Endothelial cell of umbilical vein (primary cell): ENCODE measurements at regions not wholly inside any gene's neighbourhood (a gene's known extent, or its start where the extent isn't known, plus 50 kb on each side); places are given as distances from the start of the nearest gene placed in this dataset.

Source experiments
- BruUV-seq: library from RNA; stranded (reverse); fragments of 400-500 nt; replicated peaks from 2 replicates; lab custom pipeline; 2021; lab: Mats Ljungman, UMichigan
- CTCF ChIA-PET: fragments of 300-600, 350-600 bp; sonication (Branson Sonifier 250); formaldehyde crosslinking; loops from one replicate; lab custom pipeline; 2021; ENCODE audit warnings: antibody characterized with exemption, inconsistent platforms; lab: Charles Lee
- POLR2A ChIA-PET: fragments of 300-600, 350-600 bp; sonication (Branson Sonifier 250); formaldehyde crosslinking; loops from one replicate; lab custom pipeline; 2021; ENCODE audit warnings: antibody characterized with exemption, inconsistent platforms; lab: Charles Lee
- DNase-seq: peaks from one replicate; pipeline ENCODE4 v3.0.0-alpha.2; 2011; ENCODE audit warnings: low read depth, low spot score
- FAIRE-seq: peaks from 2 replicates; lab custom pipeline; 2011; peaks lifted over from hg19 to GRCh38; lab: Jason Lieb, UNC
- H2AFZ ChIP-seq: 2 replicates; pipeline ENCODE4 v1.6.0; 2012; ENCODE audit warnings: low read depth, low read length, control low read depth, inconsistent platforms
- H3K27ac ChIP-seq: 2 replicates; pipeline ENCODE4 v1.5.1; 2011; ENCODE audit warnings: low read depth, mild to moderate bottlenecking, control low read depth, low read length, moderate library complexity; ENCODE audit not compliant: insufficient read depth
- H3K27me3 ChIP-seq, 2 experiments: 2 replicates each; pipeline versions ENCODE4 v1.6.0 to v1.6.1; 2011; ENCODE audit warnings: low read length in 2 of 2, mixed read lengths in 1 of 2; ENCODE audit not compliant: control insufficient read depth in 2 of 2, insufficient read depth in 2 of 2
- H3K36me3 ChIP-seq, 2 experiments: 2 replicates in 1 of 2; 3 replicates in 1 of 2; pipeline ENCODE4 v1.5.1; 2011; ENCODE audit warnings: low read length in 2 of 2, mild to moderate bottlenecking in 1 of 2, moderate library complexity in 1 of 2; ENCODE audit not compliant: control insufficient read depth in 2 of 2, insufficient read depth in 2 of 2; ENCODE audit errors: extremely low read depth in 1 of 2
- H3K4me1 ChIP-seq: 3 replicates; pipeline ENCODE4 v1.5.1; 2011; ENCODE audit warnings: mild to moderate bottlenecking, low read length; ENCODE audit not compliant: control insufficient read depth, insufficient read depth; ENCODE audit errors: extremely low read depth
- H3K4me2 ChIP-seq: 2 replicates; pipeline ENCODE4 v1.6.1; 2011; ENCODE audit warnings: low read length, control low read depth, mixed read lengths; ENCODE audit not compliant: insufficient read depth
- H3K4me3 ChIP-seq, 3 experiments: fragments of 200-600 bp in 1 of 3; sonication (generic), shearing (Covaris generic) in 1 of 3; replicated peaks in 1 of 3; 2 replicates each; pipeline ENCODE4 v1.5.1; 2011 to 2016; ENCODE audit warnings: control low read depth in 3 of 3, low read length in 3 of 3, mild to moderate bottlenecking in 2 of 3, inconsistent platforms in 1 of 3, low read depth in 1 of 3, moderate library complexity in 1 of 3; ENCODE audit not compliant: insufficient read depth in 1 of 3
- H3K79me2 ChIP-seq: 2 replicates; pipeline ENCODE4 v1.6.0; 2012; ENCODE audit warnings: low read length, inconsistent platforms; ENCODE audit not compliant: control insufficient read depth, insufficient read depth
- H3K9ac ChIP-seq: replicated peaks from 2 replicates; pipeline ENCODE3; 2011; ENCODE audit warnings: low read length, control low read depth; ENCODE audit not compliant: insufficient read depth; ENCODE audit errors: extremely low read depth
- H3K9me1 ChIP-seq: replicated peaks from 3 replicates; pipeline ENCODE4 v1.6.0; 2011; ENCODE audit warnings: mild to moderate bottlenecking, low read length; ENCODE audit not compliant: control insufficient read depth, insufficient read depth; ENCODE audit errors: extremely low read depth
- H3K9me3 ChIP-seq: replicated peaks from 2 replicates; pipeline ENCODE4 v1.5.1; 2012; ENCODE audit warnings: low read length, inconsistent platforms; ENCODE audit not compliant: control insufficient read depth, insufficient read depth
- H4K20me1 ChIP-seq: replicated peaks from 2 replicates; pipeline ENCODE3; 2011; ENCODE audit warnings: mild to moderate bottlenecking, low read length; ENCODE audit not compliant: control insufficient read depth, insufficient read depth; ENCODE audit errors: extremely low read depth
- EZH2 ChIP-seq: IDR thresholded peaks from 2 replicates; pipeline ENCODE4 v1.6.1; 2012; ENCODE audit warnings: borderline replicate concordance, low read depth, mild to moderate bottlenecking, moderate library complexity, low read length, inconsistent platforms; ENCODE audit not compliant: severe bottlenecking
- FOS ChIP-seq: IDR thresholded peaks from 2 replicates; pipeline ENCODE4 v1.6.1; 2011; ENCODE audit warnings: mild to moderate bottlenecking, low read length, moderate library complexity, borderline replicate concordance; ENCODE audit not compliant: insufficient read depth
- GATA2 ChIP-seq: IDR thresholded peaks from 2 replicates; pipeline ENCODE4 v1.7.0; 2011; ENCODE audit warnings: low read depth, mild to moderate bottlenecking, moderate library complexity, mixed read lengths, low read length; ENCODE audit not compliant: insufficient read length, insufficient read depth
- JUN ChIP-seq: IDR thresholded peaks from 2 replicates; pipeline ENCODE4 v1.6.1; 2011; ENCODE audit warnings: borderline replicate concordance, low read depth; ENCODE audit not compliant: insufficient read length, insufficient read depth
- MYC ChIP-seq: IDR thresholded peaks from one replicate; pipeline ENCODE4 v1.6.1; 2011; ENCODE audit warnings: mild to moderate bottlenecking, low read depth, low read length
- POLR2A ChIP-seq: IDR thresholded peaks from 2 replicates; pipeline ENCODE4 v1.6.1; 2012; ENCODE audit warnings: low read depth, mild to moderate bottlenecking, control low read depth, low read length
- POLR2AphosphoS5 ChIP-seq: IDR thresholded peaks from 2 replicates; pipeline ENCODE4 v1.6.1; 2012; ENCODE audit warnings: low read depth, mild to moderate bottlenecking, control low read depth, low read length, moderate library complexity; ENCODE audit not compliant: insufficient read depth
- dilution Hi-C: fragments of 300-500 bp; cut with MboI; formaldehyde crosslinking; loops from one replicate; pipeline ENCODE4 v1.15.0; 2019; ENCODE audit warnings: low sequenced_read_pairs; ENCODE audit not compliant: extremely low pct_ligation_motif_present
- intact Hi-C: fragments of 100-400 bp; cut with micrococcal nuclease; formaldehyde crosslinking; loops from one replicate; pipeline ENCODE4 v1.10.0; 2022
- TF ChIP-seq, protein P1 (sequence below), 2 donors: IDR thresholded peaks; 1 replicate in 1 of 2; 2 replicates in 1 of 2; pipeline ENCODE4 v1.5.1; 2011; ENCODE audit warnings: low read length in 2 of 2, mild to moderate bottlenecking in 2 of 2, moderate library complexity in 2 of 2, control low read depth in 1 of 2, inconsistent platforms in 1 of 2, low read depth in 1 of 2; ENCODE audit not compliant: insufficient read depth in 1 of 2; ENCODE audit errors: extremely low read depth in 1 of 2
- TF ChIP-seq, protein P2 (sequence below): IDR thresholded peaks from 2 replicates; pipeline ENCODE4 v1.6.1; 2011; ENCODE audit not compliant: insufficient read depth, insufficient read length

DNA sequence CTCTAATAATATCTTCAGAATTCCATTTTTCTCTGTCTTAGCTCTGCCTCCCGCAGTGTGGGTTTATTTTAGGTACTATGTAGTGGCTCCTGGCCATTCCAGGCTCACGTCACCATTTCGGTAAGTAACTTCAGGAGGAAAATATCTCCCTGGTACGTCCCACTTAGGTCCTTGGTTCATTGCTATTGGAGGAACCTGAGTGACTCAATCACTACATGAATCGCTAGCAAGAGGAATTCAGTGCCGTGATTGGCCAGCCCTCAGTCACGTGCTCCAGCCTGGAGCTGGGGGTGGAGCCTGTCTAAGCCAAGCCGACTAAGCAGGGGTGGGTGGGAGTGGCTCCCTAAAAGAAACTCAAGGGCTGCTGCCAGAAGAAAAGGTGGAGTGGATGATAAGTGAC lies 67.3 kb upstream of the E2F3 start:
- no peak for FAIRE-seq

More for the DNA sequence above, 67.3 kb upstream of the E2F3 start:
- Histone ChIP-seq H3K36me3 (no peaks in the 10 kb centered on the region), H4K20me1 (no peaks in the 10 kb centered on the region), H3K9me1 (no peaks in the 10 kb centered on the region), H3K9ac (no peak overlapping the region), H2AFZ (no peak overlapping the region), H3K27ac (no peak overlapping the region), H3K4me1 (no peaks in the 10 kb centered on the region), H3K4me3 (no peak overlapping the region), H3K9me3 (no peaks in the 10 kb centered on the region), H3K79me2 (no peaks in the 10 kb centered on the region), H3K4me2 (no peak overlapping the region), H3K27me3 (peaks cover 1 to 2% of the 10 kb centered on the region in 2 experiments)
- ChIA-PET CTCF (no interaction called here), POLR2A (no interaction called here)
- dilution Hi-C loops: no loop called here
- no peak for TF ChIP-seq JUN
- no peak for TF ChIP-seq MYC
- TF ChIP-seq, protein P1, sequence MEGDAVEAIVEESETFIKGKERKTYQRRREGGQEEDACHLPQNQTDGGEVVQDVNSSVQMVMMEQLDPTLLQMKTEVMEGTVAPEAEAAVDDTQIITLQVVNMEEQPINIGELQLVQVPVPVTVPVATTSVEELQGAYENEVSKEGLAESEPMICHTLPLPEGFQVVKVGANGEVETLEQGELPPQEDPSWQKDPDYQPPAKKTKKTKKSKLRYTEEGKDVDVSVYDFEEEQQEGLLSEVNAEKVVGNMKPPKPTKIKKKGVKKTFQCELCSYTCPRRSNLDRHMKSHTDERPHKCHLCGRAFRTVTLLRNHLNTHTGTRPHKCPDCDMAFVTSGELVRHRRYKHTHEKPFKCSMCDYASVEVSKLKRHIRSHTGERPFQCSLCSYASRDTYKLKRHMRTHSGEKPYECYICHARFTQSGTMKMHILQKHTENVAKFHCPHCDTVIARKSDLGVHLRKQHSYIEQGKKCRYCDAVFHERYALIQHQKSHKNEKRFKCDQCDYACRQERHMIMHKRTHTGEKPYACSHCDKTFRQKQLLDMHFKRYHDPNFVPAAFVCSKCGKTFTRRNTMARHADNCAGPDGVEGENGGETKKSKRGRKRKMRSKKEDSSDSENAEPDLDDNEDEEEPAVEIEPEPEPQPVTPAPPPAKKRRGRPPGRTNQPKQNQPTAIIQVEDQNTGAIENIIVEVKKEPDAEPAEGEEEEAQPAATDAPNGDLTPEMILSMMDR (IDR thresholded peaks at IDR 0.05; ENCODE audit: extremely low read depth in 1 of 2, insufficient read depth in 1 of 2, low read depth in 1 of 2, low read length in 2 of 2): no peak
- TF ChIP-seq, protein P2, sequence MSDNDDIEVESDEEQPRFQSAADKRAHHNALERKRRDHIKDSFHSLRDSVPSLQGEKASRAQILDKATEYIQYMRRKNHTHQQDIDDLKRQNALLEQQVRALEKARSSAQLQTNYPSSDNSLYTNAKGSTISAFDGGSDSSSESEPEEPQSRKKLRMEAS: no peak
- no peak for TF ChIP-seq GATA2
- TF ChIP-seq FOS: no peak
- TF ChIP-seq POLR2AphosphoS5: no peak
- no peak for TF ChIP-seq POLR2A
- TF ChIP-seq EZH2: no peak
- DNase-seq: no peak
- BruUV-seq: no TSS peak
- intact Hi-C loops: no loop called here
